ENCODE measurements at regions not wholly inside any gene's neighbourhood (a gene's known extent, or its start where the extent isn't known, plus 50 kb on each side); places are given as distances from the start of the nearest gene placed in this dataset. TPM values are rescaled to one million over a fixed set of nuclear protein-coding genes. Genes with fewer than 3 reads are reported as not detected.

DNA sequence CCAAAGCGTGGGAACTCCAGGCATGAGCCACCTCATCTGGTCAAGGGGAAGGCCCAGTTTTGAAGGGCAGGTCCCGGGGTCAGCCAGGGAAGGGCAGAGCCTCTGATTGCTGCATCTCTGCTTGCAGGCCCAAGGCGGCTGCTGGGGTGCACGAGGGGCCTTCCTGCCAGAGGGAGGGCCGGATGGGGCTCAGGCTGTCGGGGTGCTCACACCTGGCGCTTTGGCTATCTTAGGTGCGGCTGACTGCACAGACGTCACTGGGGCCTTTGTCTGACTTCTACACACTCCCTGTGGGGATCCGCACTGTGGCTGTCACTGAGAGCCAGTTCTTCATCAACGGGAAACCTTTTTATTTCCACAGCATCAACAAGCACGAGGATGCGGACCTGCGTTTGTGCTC is 68.7 kb downstream of the ZNF727 start:
- no peak for TF ChIP-seq POLR2A (IDR thresholded peaks at IDR 0.05)
- no peak for TF ChIP-seq CTCF (IDR thresholded peaks at IDR 0.05)
- H3K27ac ChIP-seq, result no peak overlapping the region
- intact Hi-C loops (cut with DNase I; ENCODE audit: low total_unique reads), result no loop called here

DNA sequence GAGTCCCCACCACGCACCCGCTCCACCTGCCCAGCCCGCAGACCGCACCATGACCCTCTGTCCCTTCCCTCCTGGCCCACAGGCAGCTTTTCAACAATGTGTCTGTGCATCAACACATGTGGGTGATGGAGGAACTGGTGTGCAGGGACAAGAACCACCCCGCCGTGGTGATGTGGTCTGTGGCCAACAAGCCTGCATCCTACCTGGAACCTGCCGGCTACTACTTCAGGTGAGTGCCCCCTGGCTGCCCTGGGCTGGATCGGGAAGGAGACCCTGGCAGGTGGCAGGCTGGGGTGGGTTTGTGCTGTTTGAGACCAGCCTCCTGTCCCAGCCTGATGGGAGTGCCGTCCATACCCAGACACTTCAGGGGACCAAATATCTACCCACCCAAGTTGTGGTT is 69.6 kb downstream of the ZNF727 start:
- H3K27ac ChIP-seq, result no peak overlapping the region
- no peaks in the 10 kb centered on the region for H3K9me3 ChIP-seq
- no peaks in the 10 kb centered on the region for H3K27me3 ChIP-seq
- intact Hi-C loops (cut with DNase I; ENCODE audit: low total_unique reads), result no loop called here
- TF ChIP-seq CTCF (IDR thresholded peaks at IDR 0.05) (no peak), POLR2A (IDR thresholded peaks at IDR 0.05) (no peak)
- H3K4me3 ChIP-seq, result no peak overlapping the region
- H3K36me3 ChIP-seq, result no peaks in the 10 kb centered on the region
- DNase-seq, result no peak
- no peaks in the 10 kb centered on the region for H3K4me1 ChIP-seq

More for the DNA sequence above, 68.7 kb downstream of the ZNF727 start:
- Histone ChIP-seq H3K4me3 (no peak overlapping the region), H3K27me3 (no peaks in the 10 kb centered on the region), H3K4me1 (no peaks in the 10 kb centered on the region), H3K9me3 (no peaks in the 10 kb centered on the region), H3K36me3 (no peaks in the 10 kb centered on the region)
- no peak for DNase-seq

DNA sequence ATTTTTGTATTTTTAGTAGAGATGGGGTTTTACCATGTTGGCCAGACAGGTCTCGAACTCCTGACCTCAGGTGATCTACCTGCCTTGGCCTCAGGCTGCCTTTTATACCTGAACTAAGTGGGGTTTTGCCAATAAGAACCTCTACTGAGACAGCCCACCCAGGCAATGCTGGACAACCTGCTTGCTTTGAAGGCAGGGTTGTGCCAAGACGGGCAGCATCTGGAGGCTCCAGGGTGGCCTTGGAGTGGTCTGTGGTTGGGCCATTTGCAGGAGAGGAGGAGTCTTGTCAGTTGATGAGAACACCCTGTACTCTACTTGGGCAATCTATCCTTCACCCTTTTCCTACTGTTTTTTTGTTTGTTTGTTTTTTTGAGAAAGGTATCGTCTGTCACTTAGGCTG is 75.3 kb upstream of the ZNF735 start:
- DNase-seq, result no peak
- TF ChIP-seq CTCF (IDR thresholded peaks at IDR 0.05) (no peak), POLR2A (IDR thresholded peaks at IDR 0.05) (no peak)
- H3K27ac ChIP-seq, result no peak overlapping the region
- H3K36me3 ChIP-seq, result no peaks in the 10 kb centered on the region
- no peaks in the 10 kb centered on the region for H3K4me1 ChIP-seq
- no peak overlapping the region for H3K4me3 ChIP-seq
- intact Hi-C loops (cut with DNase I; ENCODE audit: low total_unique reads), result no loop called here
- no peaks in the 10 kb centered on the region for H3K27me3 ChIP-seq
- no peaks in the 10 kb centered on the region for H3K9me3 ChIP-seq

Small RNA genes in the stretch of these regions (small RNA-seq; reads per million reads assigned to genes)
- not detected for gene MTND4LP2
